HFFc6 (cell line): ENCODE measurements at regions not wholly inside any gene's neighbourhood (a gene's known extent, or its start where the extent isn't known, plus 50 kb on each side); places are given as distances from the start of the nearest gene placed in this dataset.

Source experiments
- DNase-seq: peaks from one replicate; pipeline ENCODE4 v3.0.0-alpha.2; 2018
- H3K27ac Mint-ChIP-seq: 2 replicates; pipeline ENCODE4 v1.8.0; 2020; ENCODE audit warnings: mild to moderate bottlenecking, mixed read lengths
- H3K27me3 Mint-ChIP-seq: 2 replicates; pipeline ENCODE4 v1.8.0; 2021; ENCODE audit warnings: mild to moderate bottlenecking, moderate library complexity, mixed read lengths; ENCODE audit not compliant: insufficient read depth
- H3K36me3 Mint-ChIP-seq: 2 replicates; pipeline ENCODE4 v1.8.0; 2021; ENCODE audit warnings: low read depth, mixed read lengths
- H3K4me1 Mint-ChIP-seq: 2 replicates; pipeline ENCODE4 v1.8.0; 2020; ENCODE audit warnings: low read depth, mixed read lengths
- H3K4me3 Mint-ChIP-seq: 2 replicates; pipeline ENCODE4 v1.8.0; 2020; ENCODE audit warnings: mild to moderate bottlenecking, moderate library complexity, mixed read lengths
- H3K9me3 Mint-ChIP-seq: 2 replicates; pipeline ENCODE4 v1.8.0; 2020; ENCODE audit warnings: mild to moderate bottlenecking, mixed read lengths
- CTCF ChIP-seq: fragments of 200-600 bp; sonication (generic); IDR thresholded peaks from 2 replicates; pipeline ENCODE4 v1.5.0; 2021; ENCODE audit warnings: antibody characterized with exemption, mild to moderate bottlenecking

GRCh38 chr16:86110134-86110533, 211.2 kb downstream of the IRF8 start:
- peaks cover 27% of the 10 kb centered on the region for H3K27me3 Mint-ChIP-seq
- TF ChIP-seq CTCF = no peak
- no peaks in the 10 kb centered on the region for H3K36me3 Mint-ChIP-seq
- no peak overlapping the region for H3K27ac Mint-ChIP-seq
- H3K4me3 Mint-ChIP-seq = no peak overlapping the region
- no peaks in the 10 kb centered on the region for H3K4me1 Mint-ChIP-seq
- peaks cover 4% of the 10 kb centered on the region; the same call in 1 of the 2 replicates for H3K9me3 Mint-ChIP-seq
- DNase-seq = no peak

GRCh38 chr16:86110726-86111125, 211.8 kb downstream of the IRF8 start:
- Mint-ChIP-seq H3K27me3 (peaks cover 31% of the 10 kb centered on the region), H3K4me1 (no peaks in the 10 kb centered on the region), H3K9me3 (peaks cover 4% of the 10 kb centered on the region; the same call in 1 of the 2 replicates), H3K4me3 (no peak overlapping the region), H3K36me3 (no peaks in the 10 kb centered on the region), H3K27ac (no peak overlapping the region)
- DNase-seq = no peak
- TF ChIP-seq CTCF = no peak

- no peak overlapping the region for H3K27ac Mint-ChIP-seq
- no peak for TF ChIP-seq CTCF
- H3K4me1 Mint-ChIP-seq = no peaks in the 10 kb centered on the region
- H3K27me3 Mint-ChIP-seq = peaks cover 37% of the 10 kb centered on the region
- peaks cover 4% of the 10 kb centered on the region; the same call in 1 of the 2 replicates for H3K9me3 Mint-ChIP-seq
- no peak for DNase-seq
- H3K4me3 Mint-ChIP-seq = no peak overlapping the region
- H3K36me3 Mint-ChIP-seq = no peaks in the 10 kb centered on the region
Measured at GRCh38 chr16:86112178-86112577, 213.2 kb downstream of the IRF8 start.

GRCh38 chr16:86117235-86117634, 218.3 kb downstream of the IRF8 start:
- Mint-ChIP-seq H3K27ac (no peak overlapping the region), H3K9me3 (no peaks in the 10 kb centered on the region), H3K27me3 (peaks cover 54% of the 10 kb centered on the region), H3K4me3 (no peak overlapping the region), H3K36me3 (no peaks in the 10 kb centered on the region), H3K4me1 (peaks cover 11% of the 10 kb centered on the region)
- TF ChIP-seq CTCF = no peak
- DNase-seq = no peak

- no peak overlapping the region for H3K4me3 Mint-ChIP-seq
- H3K36me3 Mint-ChIP-seq = no peaks in the 10 kb centered on the region
- peaks cover 11% of the 10 kb centered on the region for H3K4me1 Mint-ChIP-seq
- H3K27me3 Mint-ChIP-seq = peaks cover 52% of the 10 kb centered on the region
- no peaks in the 10 kb centered on the region for H3K9me3 Mint-ChIP-seq
- H3K27ac Mint-ChIP-seq = no peak overlapping the region
- no peak for DNase-seq
- TF ChIP-seq CTCF = no peak
Measured at GRCh38 chr16:86117756-86118155, 218.8 kb downstream of the IRF8 start.
